Prostate gland (tissue), 2 donors: ENCODE measurements at regions not wholly inside any gene's neighbourhood (a gene's known extent, or its start where the extent isn't known, plus 50 kb on each side); places are given as distances from the start of the nearest gene placed in this dataset.

Experiments
- DNase-seq: peaks from one replicate; pipeline ENCODE4 v3.0.0-alpha.2; 2019; ENCODE audit warnings: low spot score
- H3K27ac ChIP-seq, 2 donors: fragments of 200-600 bp; sonication (generic); 2 replicates each; pipeline ENCODE4 v1.5.1; 2017 to 2019
- H3K27me3 ChIP-seq: fragments of 200-600 bp; sonication (generic); replicated peaks from 2 replicates; pipeline ENCODE4 v1.5.1; 2019; ENCODE audit not compliant: insufficient read depth
- H3K36me3 ChIP-seq, 2 donors: fragments of 200-600 bp; sonication (generic); 1 replicate in 1 of 2; 2 replicates in 1 of 2; pipeline versions ENCODE4 v1.5.1 to v1.8.1; 2017 to 2019
- H3K4me1 ChIP-seq: fragments of 200-600 bp; sonication (generic); replicated peaks from 2 replicates; pipeline ENCODE4 v1.5.1; 2019
- H3K4me3 ChIP-seq, 2 donors: fragments of 200-600 bp; sonication (generic); 2 replicates each; pipeline ENCODE4 v1.5.1; 2017 to 2019
- H3K9me3 ChIP-seq: fragments of 200-600 bp; sonication (generic); 2 replicates; pipeline ENCODE4 v1.5.1; 2017
- CTCF ChIP-seq, 4 experiments: fragments of 200-600 bp in 2 of 4; fragments of 450-650 bp in 2 of 4; sonication (generic) in 2 of 4; IDR thresholded peaks; 1 replicate in 3 of 4; 2 replicates in 1 of 4; pipeline ENCODE4 v1.5.1; 2016 to 2019; ENCODE audit warnings: antibody characterized with exemption in 4 of 4, mild to moderate bottlenecking in 2 of 4, moderate library complexity in 2 of 4
- POLR2A ChIP-seq: fragments of 450-650 bp; IDR thresholded peaks from one replicate; pipeline ENCODE4 v1.6.1; 2016; ENCODE audit warnings: antibody characterized with exemption, mild to moderate bottlenecking
- POLR2AphosphoS5 ChIP-seq: sonication (generic); formaldehyde crosslinking; IDR thresholded peaks from one replicate; pipeline ENCODE4 v1.6.1; 2017; ENCODE audit warnings: antibody characterized with exemption
- WGBS: methylation state at CpG from one replicate; pipeline ENCODE4 v1.1.5; 2018; 5-methylcytosine and 5-hydroxymethylcytosine counted together
- intact Hi-C: fragments of 100-400 bp; cut with DNase I; formaldehyde crosslinking; loops from one replicate; pipeline ENCODE4 v1.14.2; 2022

- Histone ChIP-seq H3K36me3 (no peaks in the 10 kb centered on the region), H3K9me3 (no peaks in the 10 kb centered on the region), H3K4me3 (no peak overlapping the region), H3K27me3 (no peaks in the 10 kb centered on the region), H3K4me1 (no peaks in the 10 kb centered on the region), H3K27ac (no peak overlapping the region)
- WGBS, result 81% methylated on average over 2 of the region's 2 CpGs
- intact Hi-C loops, result no loop called here
- TF ChIP-seq CTCF (IDR thresholded peaks at IDR 0.05) (no peak), POLR2AphosphoS5 (no peak), POLR2A (no peak)
- DNase-seq, result no peak
Measured at GRCh38 chr5:54772684-54773083, 212.7 kb downstream of the ESM1 start.

GRCh38 chr5:54772231-54772630 is 213.2 kb downstream of the ESM1 start:
- H3K27ac ChIP-seq, result no peak overlapping the region
- H3K9me3 ChIP-seq, result no peaks in the 10 kb centered on the region
- no peaks in the 10 kb centered on the region for H3K36me3 ChIP-seq
- WGBS, result 60% methylated on average over 3 of the region's 3 CpGs
- intact Hi-C loops, result no loop called here
- H3K27me3 ChIP-seq, result no peaks in the 10 kb centered on the region
- no peak overlapping the region for H3K4me3 ChIP-seq
- TF ChIP-seq POLR2A (no peak), CTCF (IDR thresholded peaks at IDR 0.05) (no peak), POLR2AphosphoS5 (no peak)
- no peaks in the 10 kb centered on the region for H3K4me1 ChIP-seq
- no peak for DNase-seq

GRCh38 chr5:54769746-54770145 is 215.6 kb downstream of the ESM1 start:
- Histone ChIP-seq H3K27me3 (no peaks in the 10 kb centered on the region), H3K4me3 (no peak overlapping the region), H3K4me1 (no peaks in the 10 kb centered on the region), H3K36me3 (no peaks in the 10 kb centered on the region), H3K9me3 (no peaks in the 10 kb centered on the region), H3K27ac (no peak overlapping the region)
- TF ChIP-seq CTCF (IDR thresholded peaks at IDR 0.05) (no peak), POLR2A (no peak), POLR2AphosphoS5 (no peak)
- 83% methylated on average over 1 of the region's 1 CpG for WGBS
- no peak for DNase-seq
- intact Hi-C loops, result no loop called here

- H3K36me3 ChIP-seq, result no peaks in the 10 kb centered on the region
- no peaks in the 10 kb centered on the region for H3K27me3 ChIP-seq
- H3K9me3 ChIP-seq, result no peaks in the 10 kb centered on the region
- no peak overlapping the region for H3K27ac ChIP-seq
- intact Hi-C loops, result no loop called here
- no peak for DNase-seq
- no peak for TF ChIP-seq POLR2AphosphoS5
- peak in 1 of 4 experiments; percentile 33 for TF ChIP-seq CTCF (IDR thresholded peaks at IDR 0.05)
- no peak for TF ChIP-seq POLR2A
- no peak overlapping the region for H3K4me3 ChIP-seq
- no peaks in the 10 kb centered on the region for H3K4me1 ChIP-seq
- 79% methylated on average over 6 of the region's 6 CpGs for WGBS
Measured at GRCh38 chr5:54769072-54769471, 216.3 kb downstream of the ESM1 start.

GRCh38 chr5:54766748-54767147 is 218.6 kb downstream of the ESM1 start:
- TF ChIP-seq POLR2A (no peak), POLR2AphosphoS5 (no peak), CTCF (IDR thresholded peaks at IDR 0.05) (no peak)
- intact Hi-C loops, result no loop called here

More at GRCh38 chr5:54766748-54767147, 218.6 kb downstream of the ESM1 start:
- no peak overlapping the region for H3K27ac ChIP-seq
- H3K4me3 ChIP-seq, result no peak overlapping the region
- no peak for DNase-seq
- H3K4me1 ChIP-seq, result no peaks in the 10 kb centered on the region
- no peaks in the 10 kb centered on the region for H3K27me3 ChIP-seq
- WGBS, result 100% methylated on average over 1 of the region's 1 CpG
- no peaks in the 10 kb centered on the region for H3K9me3 ChIP-seq
- no peaks in the 10 kb centered on the region for H3K36me3 ChIP-seq
